Dermis blood vessel endothelial cell (primary cell): ENCODE measurements at regions not wholly inside any gene's neighbourhood (a gene's known extent, or its start where the extent isn't known, plus 50 kb on each side); places are given as distances from the start of the nearest gene placed in this dataset.
"Not testable (repeated sequence)": the region's sequence is repeated elsewhere in the genome, so short reads cannot be mapped to it uniquely, and the experiment has no call there.

Experiments used
- DNase-seq: peaks from one replicate; pipeline ENCODE4 v3.0.0; 2010

- no peak for DNase-seq
Observed at GRCh38 chr3:17828388-17828787, 86.0 kb upstream of the TBC1D5 start.

GRCh38 chr3:17825298-17825697 lies 82.9 kb upstream of the TBC1D5 start:
- no peak for DNase-seq

GRCh38 chr3:17823816-17824215 lies 81.4 kb upstream of the TBC1D5 start:
- DNase-seq: no peak

- DNase-seq: no peak
Observed at GRCh38 chr3:17823036-17823435, 80.6 kb upstream of the TBC1D5 start.

GRCh38 chr3:17820704-17821103 lies 78.3 kb upstream of the TBC1D5 start:
- no peak for DNase-seq

- DNase-seq: no peak
Observed at GRCh38 chr3:17820275-17820674, 77.8 kb upstream of the TBC1D5 start.

GRCh38 chr3:17817973-17818372 lies 75.5 kb upstream of the TBC1D5 start:
- not testable (repeated sequence) for DNase-seq

GRCh38 chr3:17817545-17817944 lies 75.1 kb upstream of the TBC1D5 start:
- DNase-seq: no peak

GRCh38 chr3:17816839-17817238 lies 74.4 kb upstream of the TBC1D5 start:
- DNase-seq: not testable (repeated sequence)

GRCh38 chr3:17812328-17812727 lies 69.9 kb upstream of the TBC1D5 start:
- DNase-seq: not testable (repeated sequence)

- no peak for DNase-seq
Observed at GRCh38 chr3:17811646-17812045, 69.2 kb upstream of the TBC1D5 start.

- peak; percentile 42 for DNase-seq
Observed at GRCh38 chr3:17810759-17811158, 68.3 kb upstream of the TBC1D5 start.

GRCh38 chr3:17808994-17809393 lies 66.6 kb upstream of the TBC1D5 start:
- DNase-seq: no peak

- DNase-seq: no peak
Observed at GRCh38 chr3:17806876-17807275, 64.4 kb upstream of the TBC1D5 start.

GRCh38 chr3:17806201-17806600 lies 63.8 kb upstream of the TBC1D5 start:
- no peak for DNase-seq

- no peak for DNase-seq
Observed at GRCh38 chr3:17805461-17805940, 63.1 kb upstream of the TBC1D5 start.

GRCh38 chr3:17802950-17803349 lies 60.5 kb upstream of the TBC1D5 start:
- no peak for DNase-seq

GRCh38 chr3:17801131-17801530 lies 58.7 kb upstream of the TBC1D5 start:
- no peak for DNase-seq

GRCh38 chr3:17800232-17800631 lies 57.8 kb upstream of the TBC1D5 start:
- no peak for DNase-seq

- no peak for DNase-seq
Observed at GRCh38 chr3:17799312-17799711, 56.9 kb upstream of the TBC1D5 start.

GRCh38 chr3:17798000-17798399 lies 55.6 kb upstream of the TBC1D5 start:
- DNase-seq: no peak

GRCh38 chr3:17795711-17796110 lies 53.3 kb upstream of the TBC1D5 start:
- DNase-seq: peak; percentile 4

GRCh38 chr3:17795280-17795679 lies 52.8 kb upstream of the TBC1D5 start:
- no peak for DNase-seq

GRCh38 chr3:17793542-17794195 lies 51.2 kb upstream of the TBC1D5 start:
- DNase-seq: no peak
